GM23248 (cell line): ENCODE measurements at regions not wholly inside any gene's neighbourhood (a gene's known extent, or its start where the extent isn't known, plus 50 kb on each side); places are given as distances from the start of the nearest gene placed in this dataset.

ENCODE experiments used
- EZH2 ChIP-seq: fragments of 200-600 bp; sonication (generic); IDR thresholded peaks from 2 replicates; pipeline ENCODE4 v1.6.1; 2018; ENCODE audit warnings: antibody characterized with exemption, mild to moderate bottlenecking; ENCODE audit not compliant: insufficient read depth, poor library complexity, severe bottlenecking
- EZH2phosphoT487 ChIP-seq: fragments of 200-600 bp; sonication (generic); IDR thresholded peaks from 2 replicates; pipeline ENCODE4 v1.6.1; 2018; ENCODE audit warnings: antibody characterized with exemption, moderate library complexity, mild to moderate bottlenecking, low read depth; ENCODE audit not compliant: insufficient read depth

- TF ChIP-seq EZH2 (no peak), EZH2phosphoT487 (no peak)
Observed at GRCh38 chr4:14337892-14338584, 664.2 kb upstream of the CPEB2 start.
